ENCODE measurements at regions not wholly inside any gene's neighbourhood (a gene's known extent, or its start where the extent isn't known, plus 50 kb on each side); places are given as distances from the start of the nearest gene placed in this dataset.

DNA sequence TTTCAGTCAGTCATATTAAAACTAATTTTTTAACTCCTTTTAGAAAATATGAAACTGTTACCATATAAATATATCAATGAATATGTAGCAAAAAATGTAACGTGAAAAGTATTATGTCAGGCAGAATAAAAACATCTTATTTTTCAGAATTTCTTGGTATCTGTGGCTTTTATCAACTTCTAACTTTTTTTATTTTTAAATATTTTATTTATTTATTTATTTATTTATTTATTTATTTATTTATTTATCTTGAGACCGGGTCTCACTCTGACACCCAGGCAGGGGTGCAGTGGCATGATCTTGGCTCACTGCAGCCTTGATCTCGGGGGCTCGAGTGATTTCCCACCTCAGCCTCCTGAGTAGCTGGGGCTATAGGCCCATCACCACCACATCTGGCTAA lies 87.6 kb downstream of the C21orf91 start:
- ATAC-seq (no peak), DNase-seq (no peak)
- Histone ChIP-seq H3K4me1 (no peaks in the 10 kb centered on the region), H3K27me3 (no peaks in the 10 kb centered on the region), H3K9me3 (no peaks in the 10 kb centered on the region), H3K27ac (no peak overlapping the region), H3K36me3 (no peaks in the 10 kb centered on the region), H3K4me3 (no peak overlapping the region)
- intact Hi-C loops (cut with DNase I): no loop called here
- TF ChIP-seq, protein P1, sequence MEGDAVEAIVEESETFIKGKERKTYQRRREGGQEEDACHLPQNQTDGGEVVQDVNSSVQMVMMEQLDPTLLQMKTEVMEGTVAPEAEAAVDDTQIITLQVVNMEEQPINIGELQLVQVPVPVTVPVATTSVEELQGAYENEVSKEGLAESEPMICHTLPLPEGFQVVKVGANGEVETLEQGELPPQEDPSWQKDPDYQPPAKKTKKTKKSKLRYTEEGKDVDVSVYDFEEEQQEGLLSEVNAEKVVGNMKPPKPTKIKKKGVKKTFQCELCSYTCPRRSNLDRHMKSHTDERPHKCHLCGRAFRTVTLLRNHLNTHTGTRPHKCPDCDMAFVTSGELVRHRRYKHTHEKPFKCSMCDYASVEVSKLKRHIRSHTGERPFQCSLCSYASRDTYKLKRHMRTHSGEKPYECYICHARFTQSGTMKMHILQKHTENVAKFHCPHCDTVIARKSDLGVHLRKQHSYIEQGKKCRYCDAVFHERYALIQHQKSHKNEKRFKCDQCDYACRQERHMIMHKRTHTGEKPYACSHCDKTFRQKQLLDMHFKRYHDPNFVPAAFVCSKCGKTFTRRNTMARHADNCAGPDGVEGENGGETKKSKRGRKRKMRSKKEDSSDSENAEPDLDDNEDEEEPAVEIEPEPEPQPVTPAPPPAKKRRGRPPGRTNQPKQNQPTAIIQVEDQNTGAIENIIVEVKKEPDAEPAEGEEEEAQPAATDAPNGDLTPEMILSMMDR (IDR thresholded peaks at IDR 0.05): no peak
- TF ChIP-seq POLR2A (IDR thresholded peaks at IDR 0.05): no peak
- 88% methylated on average over 4 of the region's 4 CpGs for WGBS (ENCODE audit: insufficient coverage, low coverage, low lambda C conversion rate, missing lambda C conversion rate)

DNA sequence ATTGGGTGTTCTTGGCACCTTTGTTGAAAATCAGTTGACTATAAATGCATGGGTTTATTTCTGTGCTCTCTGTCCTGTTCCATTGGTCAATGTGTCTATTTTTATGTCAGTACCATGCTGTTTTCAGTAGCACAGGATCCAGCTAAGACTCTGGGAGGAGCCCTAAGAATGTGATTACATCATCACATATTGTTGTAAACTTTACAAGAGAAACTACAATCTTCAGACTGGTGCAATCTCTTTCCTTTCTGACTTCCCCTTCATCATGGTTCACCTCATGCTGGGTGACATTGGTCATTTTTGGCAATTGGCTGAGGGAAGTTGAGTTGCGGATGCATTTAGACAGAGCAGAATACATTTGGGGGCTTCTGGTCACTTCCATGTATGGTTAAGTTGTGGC lies 88.4 kb downstream of the C21orf91 start:
- TF ChIP-seq, protein P1 (IDR thresholded peaks at IDR 0.05): no peak
- TF ChIP-seq POLR2A (IDR thresholded peaks at IDR 0.05): no peak
- ATAC-seq: peak in 3 of 4 donors; percentile 31 to 45 (median 39)
- Histone ChIP-seq H3K36me3 (no peaks in the 10 kb centered on the region), H3K9me3 (no peaks in the 10 kb centered on the region), H3K4me1 (no peaks in the 10 kb centered on the region), H3K4me3 (no peak overlapping the region), H3K27me3 (no peaks in the 10 kb centered on the region), H3K27ac (no peak overlapping the region)
- intact Hi-C loops (cut with DNase I): no loop called here
- DNase-seq: no peak
- WGBS (ENCODE audit: insufficient coverage, low coverage, low lambda C conversion rate, missing lambda C conversion rate): 50% methylated on average over 1 of the region's 1 CpG

DNA sequence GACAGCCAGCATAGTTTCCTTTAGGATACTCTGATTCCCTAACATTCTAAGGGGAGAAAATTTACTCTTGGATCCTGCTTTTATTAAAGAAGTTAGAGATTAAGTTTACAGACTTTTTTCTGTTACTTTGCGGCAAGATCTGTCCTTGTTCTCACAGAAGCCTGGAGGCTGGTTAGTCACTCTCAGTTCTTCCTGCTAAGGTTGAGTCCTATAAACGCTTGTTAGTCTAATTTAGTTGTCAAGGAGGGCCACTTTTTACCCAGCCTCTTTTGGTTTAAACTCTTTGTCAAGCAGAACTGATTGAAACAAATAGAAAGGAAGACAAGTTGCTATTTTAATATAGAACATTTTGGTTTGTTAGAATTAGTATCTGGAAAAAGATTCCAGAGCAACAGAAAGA lies 89.7 kb downstream of the C21orf91 start:
- 74% methylated on average over 2 of the region's 2 CpGs for WGBS (ENCODE audit: insufficient coverage, low coverage, low lambda C conversion rate, missing lambda C conversion rate)
- H3K27ac ChIP-seq: no peak overlapping the region
- ATAC-seq: no peak
- no peaks in the 10 kb centered on the region for H3K36me3 ChIP-seq
- no peaks in the 10 kb centered on the region for H3K9me3 ChIP-seq
- no peaks in the 10 kb centered on the region for H3K4me1 ChIP-seq
- intact Hi-C loops (cut with DNase I): no loop called here
- no peak overlapping the region for H3K4me3 ChIP-seq
- no peaks in the 10 kb centered on the region for H3K27me3 ChIP-seq
- DNase-seq: no peak
- TF ChIP-seq, protein P1 (IDR thresholded peaks at IDR 0.05): no peak
- no peak for TF ChIP-seq POLR2A (IDR thresholded peaks at IDR 0.05)

DNA sequence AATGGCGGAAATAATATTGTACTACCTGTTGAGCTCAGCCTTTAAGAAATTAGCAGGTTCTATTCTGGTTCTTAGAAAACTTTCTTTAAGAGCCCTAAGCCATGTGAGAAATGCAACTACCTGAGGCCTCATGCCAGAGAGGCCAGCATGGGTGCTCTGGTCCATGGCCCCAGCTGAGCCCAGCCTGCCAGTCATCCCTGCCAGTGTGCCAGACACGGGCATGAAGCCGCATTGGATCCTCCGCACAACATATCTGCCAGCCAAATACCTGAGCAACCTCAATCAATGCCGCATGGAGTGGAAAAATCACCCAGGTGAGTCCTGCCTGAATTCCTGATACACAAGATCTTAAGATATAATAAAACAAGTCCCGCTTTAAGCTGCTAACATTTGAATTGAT lies 91.8 kb downstream of the C21orf91 start:
- Histone ChIP-seq H3K9me3 (no peaks in the 10 kb centered on the region), H3K4me3 (no peak overlapping the region), H3K36me3 (no peaks in the 10 kb centered on the region), H3K4me1 (no peaks in the 10 kb centered on the region), H3K27me3 (no peaks in the 10 kb centered on the region), H3K27ac (no peak overlapping the region)
- DNase-seq (no peak), ATAC-seq (no peak)
- WGBS (ENCODE audit: insufficient coverage, low coverage, low lambda C conversion rate, missing lambda C conversion rate): 61% methylated on average over 4 of the region's 6 CpGs
- intact Hi-C loops (cut with DNase I): no loop called here
- no peak for TF ChIP-seq POLR2A (IDR thresholded peaks at IDR 0.05)
- TF ChIP-seq, protein P1 (IDR thresholded peaks at IDR 0.05): no peak
